HuH-7 (cell line): ENCODE measurements at regions not wholly inside any gene's neighbourhood (a gene's known extent, or its start where the extent isn't known, plus 50 kb on each side); places are given as distances from the start of the nearest gene placed in this dataset.
"Not testable (repeated sequence)": the region's sequence is repeated elsewhere in the genome, so short reads cannot be mapped to it uniquely, and the experiment has no call there.

Experiments
- DNase-seq: peaks from one replicate; pipeline ENCODE4 v3.0.0; 2011; ENCODE audit warnings: low spot score

DNA sequence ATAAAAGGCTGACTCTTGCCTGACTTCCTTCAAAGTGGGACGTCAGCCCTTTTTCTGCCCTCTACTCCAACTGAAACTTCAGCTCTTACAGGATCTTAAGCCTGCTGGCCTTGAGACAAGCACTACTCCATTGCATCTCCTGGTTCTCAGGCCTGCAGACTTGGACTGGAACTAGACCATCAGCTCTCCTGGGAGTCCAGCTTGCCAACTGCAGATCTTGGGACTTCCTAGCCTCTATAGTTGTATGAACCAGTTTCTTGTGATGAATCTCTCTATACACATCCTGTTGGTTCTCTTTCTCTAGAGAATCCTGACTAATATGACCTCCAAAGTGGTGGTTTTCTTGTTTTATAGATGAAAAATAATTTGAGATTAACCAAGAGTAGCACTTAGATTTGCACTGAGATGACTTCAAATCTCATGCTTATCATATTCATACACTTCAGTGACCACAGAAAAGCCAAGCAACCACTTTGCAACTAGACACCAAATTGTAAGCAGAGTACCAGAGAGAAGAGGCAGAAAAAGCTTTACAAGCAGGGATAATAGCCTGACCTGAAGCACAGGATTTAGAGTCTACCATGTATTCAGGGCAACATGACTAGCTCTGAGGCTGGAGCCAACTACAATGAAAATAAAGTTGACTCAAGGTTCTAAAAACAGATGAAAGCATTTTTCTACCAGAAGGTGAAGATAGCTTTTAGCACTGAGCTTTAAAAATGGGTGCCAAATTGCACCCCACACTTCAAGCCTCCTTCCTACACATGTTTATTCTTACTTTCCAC is 661.3 kb upstream of the USP24 start:
- DNase-seq: no peak

- DNase-seq: no peak
These were observed 654.9 kb upstream of the USP24 start for GRCh38 chr1:55870106-55870505.

- no peak for DNase-seq
These were observed 653.9 kb upstream of the USP24 start for GRCh38 chr1:55869065-55869464.

GRCh38 chr1:55868026-55868425 is 652.9 kb upstream of the USP24 start:
- DNase-seq: peak; percentile 20

- DNase-seq: no peak
These were observed 652.2 kb upstream of the USP24 start for GRCh38 chr1:55867304-55867843.

- DNase-seq: not testable (repeated sequence)
These were observed 650.6 kb upstream of the USP24 start for GRCh38 chr1:55865778-55866177.

DNA sequence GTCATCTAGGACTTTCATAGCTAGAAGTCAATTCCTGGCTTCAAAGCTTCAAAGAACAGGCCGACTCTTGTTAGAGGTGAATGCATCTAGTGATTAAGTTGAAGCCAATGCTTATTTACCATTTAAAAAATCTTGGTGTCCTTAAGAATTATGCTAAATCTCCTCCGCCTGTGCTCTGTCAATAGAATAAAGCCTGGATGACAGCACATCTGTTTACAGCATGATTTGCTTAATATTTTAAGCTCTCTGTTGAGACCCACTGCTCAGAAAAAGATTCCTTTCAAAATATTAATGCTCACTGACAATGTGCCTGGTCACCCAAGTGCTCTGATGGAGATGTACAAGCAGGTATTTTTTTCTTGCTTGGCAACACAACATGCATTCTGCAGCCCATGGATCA is 649.1 kb upstream of the USP24 start:
- no peak for DNase-seq

DNA sequence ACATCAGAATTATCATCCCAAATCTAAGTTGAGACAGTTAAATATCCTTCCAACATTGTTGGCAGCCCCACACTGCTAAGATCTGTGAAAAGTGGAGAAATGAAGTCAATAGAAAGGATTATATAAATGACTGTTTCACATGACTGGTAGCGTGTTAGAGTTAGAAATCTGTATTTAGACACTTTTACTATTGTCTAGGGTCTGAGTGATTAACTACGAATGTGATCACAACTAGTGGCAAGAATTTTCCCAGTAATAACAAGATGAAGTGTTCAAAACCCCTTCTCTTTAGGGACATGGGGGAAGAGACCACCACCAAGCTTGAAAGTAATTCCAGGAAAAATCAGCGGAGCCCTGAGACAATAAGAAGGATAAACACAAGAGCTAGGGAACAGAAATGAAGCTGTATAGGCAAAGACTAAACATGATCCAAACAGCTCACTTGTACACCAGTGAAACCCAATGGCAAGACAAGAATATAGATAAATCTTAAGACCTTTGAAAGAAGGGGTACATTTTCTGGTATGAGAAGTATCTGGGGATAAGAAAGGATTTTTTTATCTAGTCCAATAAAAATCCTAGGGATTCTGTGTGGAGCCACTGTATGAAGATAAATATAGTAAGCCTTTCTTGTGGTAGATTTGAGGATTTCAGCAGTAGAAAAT is 646.6 kb upstream of the USP24 start:
- DNase-seq: no peak

- DNase-seq: no peak
These were observed 645.8 kb upstream of the USP24 start for GRCh38 chr1:55860798-55861519.

- no peak for DNase-seq
These were observed 645.2 kb upstream of the USP24 start for GRCh38 chr1:55860326-55860725.

- DNase-seq: no peak
These were observed 639.7 kb upstream of the USP24 start for GRCh38 chr1:55854911-55855310.

DNA sequence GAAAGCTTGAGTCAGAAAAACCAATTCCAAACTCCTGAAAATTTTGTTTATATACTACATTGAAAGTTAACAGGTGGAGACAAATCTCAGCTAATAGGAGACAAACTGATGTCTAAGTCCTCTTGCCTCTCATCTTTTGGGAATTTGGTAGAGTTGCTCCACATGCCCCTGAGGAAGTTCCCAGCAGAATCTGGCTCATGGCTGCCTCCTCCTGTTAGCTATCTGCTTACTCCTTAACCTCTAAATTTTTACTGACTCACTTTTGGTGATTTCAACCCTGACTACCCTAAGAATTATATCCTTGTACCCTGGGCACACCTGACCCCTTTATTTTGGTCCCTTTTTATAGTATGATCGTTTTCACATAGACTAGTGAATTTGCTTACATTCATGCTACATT is 633.7 kb upstream of the USP24 start:
- DNase-seq: no peak

- no peak for DNase-seq
These were observed 630.9 kb upstream of the USP24 start for GRCh38 chr1:55846051-55846450.

GRCh38 chr1:55844322-55844721 is 629.2 kb upstream of the USP24 start:
- DNase-seq: no peak

DNA sequence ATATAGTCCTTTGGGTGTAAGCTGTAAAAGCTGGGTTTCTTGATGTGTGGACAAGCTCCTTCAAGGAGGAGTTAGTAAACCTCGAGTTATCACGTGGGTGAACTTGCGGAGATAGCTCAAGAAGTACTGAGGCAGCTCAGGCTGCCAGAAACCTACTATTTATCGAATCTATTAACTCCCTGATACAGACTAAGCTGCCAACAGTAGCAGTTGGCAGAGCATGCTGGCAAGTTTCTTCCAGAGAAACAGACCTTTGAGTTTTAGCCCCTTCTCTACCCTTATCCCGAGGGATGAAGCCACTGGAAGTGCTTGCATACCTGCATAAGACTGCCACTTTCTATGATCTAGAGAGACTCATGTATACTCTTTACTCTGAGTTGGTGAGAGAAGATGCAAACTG is 624.5 kb upstream of the USP24 start:
- no peak for DNase-seq

DNA sequence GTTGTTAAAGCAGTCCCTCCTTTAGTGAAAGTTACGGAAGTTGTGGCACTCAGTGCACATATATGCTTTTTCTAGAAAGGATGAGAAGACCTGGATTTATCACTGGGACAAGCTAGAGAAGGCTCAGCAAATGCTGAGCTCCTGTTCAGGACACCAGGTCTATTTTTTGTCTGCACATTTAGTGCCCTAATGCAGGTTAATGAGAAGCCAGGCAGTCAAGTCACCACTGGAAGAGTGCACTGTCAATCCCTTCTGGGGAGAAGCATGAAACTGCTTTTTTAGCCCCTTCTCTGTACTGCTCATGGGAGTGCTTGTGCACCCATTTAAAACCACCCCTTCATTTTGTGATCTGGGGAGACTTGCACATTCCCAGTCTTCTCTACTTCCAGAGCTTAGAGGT is 624.1 kb upstream of the USP24 start:
- no peak for DNase-seq

DNA sequence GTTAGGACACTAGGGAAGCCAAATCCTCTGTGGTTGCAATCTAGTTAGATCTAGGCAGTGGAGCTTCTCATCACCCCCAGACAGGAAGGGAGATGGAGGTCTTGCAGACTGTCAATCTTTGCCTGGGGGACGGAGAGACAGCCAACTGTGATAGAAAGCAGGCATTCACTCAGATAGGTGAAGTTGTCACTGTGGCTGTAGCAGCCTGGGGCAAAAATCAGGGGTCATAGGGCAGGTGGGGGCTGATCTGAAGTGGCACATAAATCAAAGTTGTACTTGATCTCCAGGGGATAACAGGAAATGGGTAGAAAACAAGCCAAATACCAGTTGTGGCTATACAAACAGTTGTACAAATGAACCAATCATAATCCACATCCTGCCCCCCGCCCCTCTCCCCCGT is 620.9 kb upstream of the USP24 start:
- DNase-seq: no peak

- no peak for DNase-seq
These were observed 618.4 kb upstream of the USP24 start for GRCh38 chr1:55833529-55834091.

DNA sequence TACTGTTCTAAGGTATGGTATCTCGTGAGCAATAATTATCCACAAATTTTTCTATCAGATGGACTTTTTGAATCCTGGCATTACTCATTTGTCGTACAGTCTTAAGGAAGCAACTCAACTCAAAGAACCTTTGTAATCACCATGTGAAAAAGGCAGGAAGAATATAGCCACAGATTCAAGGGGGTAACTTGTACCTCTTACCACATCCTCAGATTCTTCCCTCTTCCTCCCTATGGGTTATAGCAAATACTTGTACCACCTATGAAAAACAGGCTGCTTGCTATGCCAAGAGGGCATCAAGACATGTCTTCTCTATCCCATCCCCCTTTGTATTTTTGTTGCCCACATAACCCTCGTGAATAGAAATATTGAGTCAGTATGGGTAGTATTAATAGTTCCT is 616.6 kb upstream of the USP24 start:
- no peak for DNase-seq

- DNase-seq: no peak
These were observed 612.9 kb upstream of the USP24 start for GRCh38 chr1:55828044-55828443.

GRCh38 chr1:55827350-55827749 is 612.2 kb upstream of the USP24 start:
- no peak for DNase-seq

DNA sequence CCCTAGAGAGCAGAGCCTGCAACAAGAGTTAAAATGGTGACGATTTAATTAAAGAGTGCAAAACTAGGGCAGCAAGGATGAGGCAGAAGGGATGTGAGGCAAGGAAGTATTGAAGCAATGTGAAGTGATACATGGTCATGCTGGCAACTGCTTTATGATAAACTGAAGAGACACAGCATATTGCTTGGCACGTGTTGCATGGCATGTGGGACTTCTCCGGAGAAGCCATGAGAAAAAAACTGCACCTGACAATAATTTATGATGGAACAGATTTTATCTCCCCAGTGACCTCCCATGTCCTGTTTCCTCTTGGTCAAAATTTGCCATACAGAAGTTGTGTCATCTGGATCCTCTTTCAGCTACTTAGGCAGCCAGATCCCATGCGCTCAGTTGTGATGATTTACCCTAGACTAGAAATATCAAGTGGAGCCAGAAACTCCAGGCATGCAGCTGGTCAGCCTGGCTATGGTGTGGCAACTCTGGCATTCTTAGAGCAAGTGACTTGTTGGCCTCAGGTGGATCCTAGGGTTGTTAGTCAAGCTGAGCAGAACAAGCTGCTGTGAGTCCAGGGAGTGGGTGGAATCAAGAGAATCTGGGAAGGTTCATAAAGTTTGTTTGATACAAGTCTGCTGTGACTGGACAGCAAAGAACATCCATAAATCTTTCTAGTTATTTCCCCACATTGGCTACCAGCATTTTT is 611.4 kb upstream of the USP24 start:
- DNase-seq: no peak
